ENCODE measurements at regions not wholly inside any gene's neighbourhood (a gene's known extent, or its start where the extent isn't known, plus 50 kb on each side); places are given as distances from the start of the nearest gene placed in this dataset.

DNA sequence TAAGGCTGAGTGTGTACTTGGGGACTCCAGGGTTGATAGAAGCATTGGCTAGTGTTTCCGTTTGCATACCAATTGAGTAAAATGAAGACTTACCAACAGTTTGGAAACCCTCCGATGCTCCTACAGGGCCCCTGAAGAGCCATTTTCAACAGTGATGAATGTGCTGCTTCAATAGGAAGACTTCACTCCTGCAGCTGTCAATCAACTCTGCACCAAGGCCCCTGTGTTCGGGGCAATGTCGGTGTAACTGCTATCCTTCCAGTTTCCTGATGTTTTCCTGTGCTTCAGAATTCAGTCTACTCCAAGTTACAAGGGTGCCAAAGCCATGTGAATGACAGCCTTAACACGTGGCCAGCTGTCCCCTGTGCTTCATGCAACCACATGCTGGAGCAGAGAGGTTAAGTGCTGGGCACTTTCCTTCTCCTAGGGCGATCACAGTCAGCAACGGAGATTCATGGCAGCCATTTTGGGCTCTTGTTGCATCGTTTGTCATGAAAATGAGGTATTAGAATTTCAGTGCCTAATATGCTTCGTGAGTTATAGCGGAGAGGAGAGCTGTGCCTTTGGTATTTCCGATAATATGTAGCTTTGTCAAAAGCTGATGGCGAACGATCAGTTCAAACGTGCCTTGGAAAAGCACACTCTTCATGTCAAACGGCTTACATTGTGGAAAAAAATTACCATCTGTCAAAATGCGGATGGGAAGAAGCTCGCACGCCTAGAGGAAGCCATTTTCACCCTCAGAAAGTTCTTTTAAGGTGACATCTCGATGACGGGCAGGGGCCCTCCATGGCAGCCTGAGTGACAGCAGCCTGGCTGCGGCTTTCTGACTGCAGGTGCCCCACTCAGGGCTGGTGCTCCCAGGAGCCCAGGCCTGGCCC is 287.8 kb downstream of the ACTR3B start:
- TF ChIP-seq POLR2A (IDR thresholded peaks at IDR 0.05) (no peak), CTCF (IDR thresholded peaks at IDR 0.05) (no peak)
